HEK293 (cell line): ENCODE measurements at regions not wholly inside any gene's neighbourhood (a gene's known extent, or its start where the extent isn't known, plus 50 kb on each side); places are given as distances from the start of the nearest gene placed in this dataset.

Experiments
- CTCF ChIP-seq: fragments of 450-650 bp; formaldehyde crosslinking; IDR thresholded peaks from 2 replicates; pipeline ENCODE4 v1.5.1; 2016; ENCODE audit warnings: missing biosample characterization, missing genetic modification characterization
- MYNN ChIP-seq: fragments of 450-650 bp; formaldehyde crosslinking; IDR thresholded peaks from 2 replicates; pipeline ENCODE4 v1.5.1; 2016; ENCODE audit warnings: missing biosample characterization, missing genetic modification characterization, borderline replicate concordance
- PATZ1 ChIP-seq: fragments of 450-650 bp; formaldehyde crosslinking; IDR thresholded peaks from 2 replicates; pipeline ENCODE4 v1.5.1; 2016; ENCODE audit warnings: missing biosample characterization, missing genetic modification characterization
- RBAK ChIP-seq: fragments of 450-650 bp; formaldehyde crosslinking; IDR thresholded peaks from 2 replicates; pipeline ENCODE4 v1.5.1; 2016; ENCODE audit warnings: missing biosample characterization, missing genetic modification characterization
- REST ChIP-seq: fragments of 450-650 bp; formaldehyde crosslinking; IDR thresholded peaks from 2 replicates; pipeline ENCODE4 v1.5.1; 2016; ENCODE audit warnings: missing biosample characterization, missing genetic modification characterization
- TCF7L2 ChIP-seq: IDR thresholded peaks from 2 replicates; pipeline ENCODE4 v1.6.1; 2011; ENCODE audit warnings: low read depth, mild to moderate bottlenecking, inconsistent platforms, low read length, moderate library complexity, borderline replicate concordance
- YY1 ChIP-seq: fragments of 450-650 bp; formaldehyde crosslinking; IDR thresholded peaks from 2 replicates; pipeline ENCODE4 v1.5.1; 2018; ENCODE audit warnings: missing biosample characterization, missing genetic modification characterization
- ZBTB11 ChIP-seq: fragments of 450-650 bp; formaldehyde crosslinking; conservative IDR thresholded peaks from 2 replicates; pipeline ENCODE4 v1.5.1; 2016; ENCODE audit warnings: low read depth, missing biosample characterization, missing genetic modification characterization
- ZNF138 ChIP-seq: fragments of 450-650 bp; formaldehyde crosslinking; IDR thresholded peaks from 2 replicates; pipeline ENCODE4 v1.5.1; 2016; ENCODE audit warnings: missing biosample characterization, missing genetic modification characterization, borderline replicate concordance
- ZNF157 ChIP-seq: fragments of 450-650 bp; formaldehyde crosslinking; IDR thresholded peaks from 2 replicates; pipeline ENCODE4 v1.5.1; 2016; ENCODE audit warnings: missing biosample characterization, missing genetic modification characterization
- ZNF292 ChIP-seq: fragments of 450-650 bp; formaldehyde crosslinking; IDR thresholded peaks from 2 replicates; pipeline ENCODE4 v1.5.1; 2016; ENCODE audit warnings: low read depth, missing biosample characterization, missing genetic modification characterization, borderline replicate concordance
- ZNF311 ChIP-seq: fragments of 450-650 bp; formaldehyde crosslinking; IDR thresholded peaks from 2 replicates; pipeline ENCODE4 v1.5.1; 2017; ENCODE audit warnings: missing biosample characterization, missing genetic modification characterization, borderline replicate concordance
- ZNF76 ChIP-seq: fragments of 450-650 bp; formaldehyde crosslinking; IDR thresholded peaks from 2 replicates; pipeline ENCODE4; 2016; ENCODE audit warnings: low read depth, missing biosample characterization, missing genetic modification characterization, borderline replicate concordance

- TF ChIP-seq CTCF (tag by site-specific recombination) (no peak), RBAK (tag by site-specific recombination) (no peak), MYNN (tag by site-specific recombination) (no peak), TCF7L2 (no peak), YY1 (tag by site-specific recombination) (no peak), ZNF292 (tag by site-specific recombination) (no peak), PATZ1 (tag by site-specific recombination) (no peak), ZNF138 (tag by site-specific recombination) (no peak), ZBTB11 (tag by site-specific recombination) (no peak), REST (tag by site-specific recombination) (no peak), ZNF157 (tag by site-specific recombination) (no peak), ZNF76 (no peak), ZNF311 (no peak)
These were observed 175.4 kb upstream of the PRICKLE2 start for GRCh38 chr3:64400706-64401105.
